ENCODE measurements at regions not wholly inside any gene's neighbourhood (a gene's known extent, or its start where the extent isn't known, plus 50 kb on each side); places are given as distances from the start of the nearest gene placed in this dataset.

- no peak for DNase-seq
- H3K4me3 Mint-ChIP-seq = no peak overlapping the region
- peaks cover 4% of the 10 kb centered on the region for H3K27me3 Mint-ChIP-seq (ENCODE audit: low read depth, poor library complexity)
- H3K27ac Mint-ChIP-seq = peak overlapping the region; percentile 0
- H3K9me3 Mint-ChIP-seq = no peaks in the 10 kb centered on the region
- no peaks in the 10 kb centered on the region for H3K36me3 Mint-ChIP-seq (ENCODE audit: low read depth)
- TF ChIP-seq, protein P1, sequence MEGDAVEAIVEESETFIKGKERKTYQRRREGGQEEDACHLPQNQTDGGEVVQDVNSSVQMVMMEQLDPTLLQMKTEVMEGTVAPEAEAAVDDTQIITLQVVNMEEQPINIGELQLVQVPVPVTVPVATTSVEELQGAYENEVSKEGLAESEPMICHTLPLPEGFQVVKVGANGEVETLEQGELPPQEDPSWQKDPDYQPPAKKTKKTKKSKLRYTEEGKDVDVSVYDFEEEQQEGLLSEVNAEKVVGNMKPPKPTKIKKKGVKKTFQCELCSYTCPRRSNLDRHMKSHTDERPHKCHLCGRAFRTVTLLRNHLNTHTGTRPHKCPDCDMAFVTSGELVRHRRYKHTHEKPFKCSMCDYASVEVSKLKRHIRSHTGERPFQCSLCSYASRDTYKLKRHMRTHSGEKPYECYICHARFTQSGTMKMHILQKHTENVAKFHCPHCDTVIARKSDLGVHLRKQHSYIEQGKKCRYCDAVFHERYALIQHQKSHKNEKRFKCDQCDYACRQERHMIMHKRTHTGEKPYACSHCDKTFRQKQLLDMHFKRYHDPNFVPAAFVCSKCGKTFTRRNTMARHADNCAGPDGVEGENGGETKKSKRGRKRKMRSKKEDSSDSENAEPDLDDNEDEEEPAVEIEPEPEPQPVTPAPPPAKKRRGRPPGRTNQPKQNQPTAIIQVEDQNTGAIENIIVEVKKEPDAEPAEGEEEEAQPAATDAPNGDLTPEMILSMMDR (IDR thresholded peaks at IDR 0.05) = no peak
- H3K4me1 Mint-ChIP-seq = no peaks in the 10 kb centered on the region
Measured at GRCh38 chr7:80373429-80374032, 138.3 kb downstream of the GNAT3 start.

DNA sequence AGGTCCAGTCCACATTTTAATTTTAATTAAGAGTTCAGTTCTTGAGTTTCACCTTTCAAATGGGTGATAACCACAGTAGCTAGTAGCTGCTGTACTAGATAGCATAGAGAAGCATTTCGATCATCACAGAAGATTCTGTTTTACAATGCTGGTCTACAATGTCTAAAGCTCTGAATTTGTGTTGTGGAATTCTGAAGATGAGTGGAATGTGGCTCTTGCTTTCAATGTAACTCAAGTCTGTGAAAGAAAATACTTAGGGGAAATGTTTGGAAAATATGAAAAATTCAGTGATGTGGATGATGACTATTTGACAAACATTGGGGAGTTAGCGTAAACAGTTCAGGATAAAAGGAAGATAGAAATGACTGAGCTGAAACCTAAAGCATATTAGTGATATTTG, 139.4 kb downstream of the GNAT3 start:
- no peak overlapping the region for H3K27ac Mint-ChIP-seq
- H3K27me3 Mint-ChIP-seq (ENCODE audit: low read depth, poor library complexity) = peaks cover 2% of the 10 kb centered on the region
- H3K9me3 Mint-ChIP-seq = no peaks in the 10 kb centered on the region
- no peak overlapping the region for H3K4me3 Mint-ChIP-seq
- no peak for DNase-seq
- no peaks in the 10 kb centered on the region for H3K4me1 Mint-ChIP-seq
- TF ChIP-seq, protein P1 (IDR thresholded peaks at IDR 0.05) = no peak
- no peaks in the 10 kb centered on the region for H3K36me3 Mint-ChIP-seq (ENCODE audit: low read depth)

- TF ChIP-seq, protein P1 (IDR thresholded peaks at IDR 0.05) = no peak
- DNase-seq = no peak
Measured at GRCh38 chr7:80370587-80370986, 141.3 kb downstream of the GNAT3 start.

GRCh38 chr7:80369321-80369720, 142.5 kb downstream of the GNAT3 start:
- Mint-ChIP-seq H3K9me3 (peaks cover 18% of the 10 kb centered on the region), H3K27me3 (ENCODE audit: low read depth, poor library complexity) (no peaks in the 10 kb centered on the region), H3K36me3 (ENCODE audit: low read depth) (no peaks in the 10 kb centered on the region), H3K4me1 (no peaks in the 10 kb centered on the region), H3K27ac (peak overlapping the region; percentile 90), H3K4me3 (no peak overlapping the region)
- TF ChIP-seq, protein P1 (IDR thresholded peaks at IDR 0.05) = no peak
- no peak for DNase-seq

More at GRCh38 chr7:80370587-80370986, 141.3 kb downstream of the GNAT3 start:
- Mint-ChIP-seq H3K9me3 (peaks cover 9% of the 10 kb centered on the region), H3K27ac (no peak overlapping the region), H3K36me3 (ENCODE audit: low read depth) (no peaks in the 10 kb centered on the region), H3K4me3 (no peak overlapping the region), H3K4me1 (no peaks in the 10 kb centered on the region), H3K27me3 (ENCODE audit: low read depth, poor library complexity) (no peaks in the 10 kb centered on the region)

DNA sequence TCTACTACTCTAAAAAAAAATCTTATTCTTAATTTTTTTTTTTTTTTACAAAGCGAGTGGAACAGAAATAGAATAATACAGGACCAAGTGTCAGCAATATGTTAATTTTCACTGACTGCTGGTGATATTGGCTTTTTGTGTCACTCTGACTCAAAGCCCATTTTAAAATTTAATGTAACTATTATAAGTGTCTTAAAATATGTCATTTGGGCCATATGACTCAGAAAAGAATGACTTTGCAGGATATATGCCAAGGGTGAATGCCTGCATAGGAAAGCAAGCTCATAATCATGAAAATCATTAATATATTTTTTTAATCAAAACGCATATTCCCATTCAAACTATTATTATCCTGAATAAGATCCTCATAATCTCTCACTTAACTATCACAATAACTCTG, 149.2 kb downstream of the GNAT3 start:
- no peaks in the 10 kb centered on the region for H3K4me1 Mint-ChIP-seq
- no peaks in the 10 kb centered on the region for H3K27me3 Mint-ChIP-seq (ENCODE audit: low read depth, poor library complexity)
- no peaks in the 10 kb centered on the region for H3K36me3 Mint-ChIP-seq (ENCODE audit: low read depth)
- DNase-seq = no peak
- TF ChIP-seq, protein P1 (IDR thresholded peaks at IDR 0.05) = no peak
- no peak overlapping the region for H3K4me3 Mint-ChIP-seq
- peaks cover 18% of the 10 kb centered on the region for H3K9me3 Mint-ChIP-seq
- H3K27ac Mint-ChIP-seq = no peak overlapping the region

DNA sequence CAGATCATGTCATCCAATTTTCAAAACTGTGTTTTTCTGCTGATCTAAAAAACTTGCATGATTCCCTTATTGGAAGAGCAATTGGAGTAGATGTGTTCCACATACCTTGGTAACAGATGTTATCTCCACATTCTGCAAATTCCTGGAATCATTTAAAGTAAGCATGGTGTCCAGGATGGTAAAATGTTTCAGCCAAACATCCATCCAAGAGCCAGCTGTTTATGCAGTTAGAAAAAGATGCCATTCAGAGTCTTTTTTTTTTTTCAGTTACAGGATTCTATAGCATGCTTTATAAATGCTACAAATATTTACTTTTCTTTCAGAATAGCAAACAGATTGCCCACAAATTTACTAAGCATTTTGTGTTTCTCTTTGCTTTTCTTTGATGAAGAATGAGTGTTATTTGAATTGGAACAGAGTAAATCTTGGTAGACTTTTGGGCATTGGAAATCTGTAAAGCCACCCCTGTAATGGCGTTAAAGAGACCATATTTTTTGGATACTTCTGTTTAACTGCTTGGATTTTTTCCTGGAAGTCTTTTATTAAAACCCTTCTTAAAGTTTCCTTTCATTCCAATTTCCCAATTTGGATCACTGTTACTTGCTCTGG, 149.8 kb downstream of the GNAT3 start:
- Mint-ChIP-seq H3K27ac (no peak overlapping the region), H3K4me3 (no peak overlapping the region), H3K27me3 (ENCODE audit: low read depth, poor library complexity) (no peaks in the 10 kb centered on the region), H3K9me3 (peaks cover 18% of the 10 kb centered on the region), H3K4me1 (no peaks in the 10 kb centered on the region), H3K36me3 (ENCODE audit: low read depth) (no peaks in the 10 kb centered on the region)
- DNase-seq = no peak
- TF ChIP-seq, protein P1 (IDR thresholded peaks at IDR 0.05) = no peak

Measured in nephron progenitor cell (in vitro differentiated cells).